ENCODE measurements at regions not wholly inside any gene's neighbourhood (a gene's known extent, or its start where the extent isn't known, plus 50 kb on each side); places are given as distances from the start of the nearest gene placed in this dataset.

DNA sequence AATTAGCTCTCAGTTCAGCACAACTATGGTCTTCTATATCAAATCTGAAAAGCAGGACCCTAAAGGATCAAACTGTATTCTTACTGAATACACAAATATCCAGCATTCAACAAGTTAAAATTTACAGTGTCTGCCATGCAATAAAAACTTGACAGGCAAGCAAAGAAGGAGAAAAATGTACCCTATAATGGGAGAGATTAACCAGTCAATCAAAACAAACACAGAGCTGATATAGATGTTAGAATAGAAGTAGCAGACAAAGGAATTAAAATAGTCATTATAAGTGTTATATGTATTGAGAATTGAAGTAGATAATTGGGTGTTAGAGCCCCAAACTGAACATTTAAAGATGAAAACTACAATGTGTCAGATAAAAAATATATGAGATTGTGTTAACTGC is 914.9 kb downstream of the EPHA7 start:
- TF ChIP-seq, protein P1, sequence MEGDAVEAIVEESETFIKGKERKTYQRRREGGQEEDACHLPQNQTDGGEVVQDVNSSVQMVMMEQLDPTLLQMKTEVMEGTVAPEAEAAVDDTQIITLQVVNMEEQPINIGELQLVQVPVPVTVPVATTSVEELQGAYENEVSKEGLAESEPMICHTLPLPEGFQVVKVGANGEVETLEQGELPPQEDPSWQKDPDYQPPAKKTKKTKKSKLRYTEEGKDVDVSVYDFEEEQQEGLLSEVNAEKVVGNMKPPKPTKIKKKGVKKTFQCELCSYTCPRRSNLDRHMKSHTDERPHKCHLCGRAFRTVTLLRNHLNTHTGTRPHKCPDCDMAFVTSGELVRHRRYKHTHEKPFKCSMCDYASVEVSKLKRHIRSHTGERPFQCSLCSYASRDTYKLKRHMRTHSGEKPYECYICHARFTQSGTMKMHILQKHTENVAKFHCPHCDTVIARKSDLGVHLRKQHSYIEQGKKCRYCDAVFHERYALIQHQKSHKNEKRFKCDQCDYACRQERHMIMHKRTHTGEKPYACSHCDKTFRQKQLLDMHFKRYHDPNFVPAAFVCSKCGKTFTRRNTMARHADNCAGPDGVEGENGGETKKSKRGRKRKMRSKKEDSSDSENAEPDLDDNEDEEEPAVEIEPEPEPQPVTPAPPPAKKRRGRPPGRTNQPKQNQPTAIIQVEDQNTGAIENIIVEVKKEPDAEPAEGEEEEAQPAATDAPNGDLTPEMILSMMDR (IDR thresholded peaks at IDR 0.05), result no peak
- no peak for TF ChIP-seq POLR2A (IDR thresholded peaks at IDR 0.05)
